Astrocyte (in vitro differentiated cells and primary cell): ENCODE measurements at regions not wholly inside any gene's neighbourhood (a gene's known extent, or its start where the extent isn't known, plus 50 kb on each side); places are given as distances from the start of the nearest gene placed in this dataset.

ENCODE experiments used
- CTCF ChIP-seq: IDR thresholded peaks from 2 replicates; pipeline ENCODE4 v1.5.1; 2011; ENCODE audit warnings: low read depth, mild to moderate bottlenecking, inconsistent platforms, low read length, moderate library complexity; ENCODE audit not compliant: insufficient read depth
- EZH2 ChIP-seq: IDR thresholded peaks from 2 replicates; pipeline ENCODE4 v1.6.1; 2012; ENCODE audit warnings: mild to moderate bottlenecking, low read length, inconsistent platforms; ENCODE audit not compliant: insufficient read depth

- TF ChIP-seq CTCF: no peak
- TF ChIP-seq EZH2: no peak
These were observed 706.6 kb downstream of the INHBA start for GRCh38 chr7:40996233-40996677.
